ENCODE measurements at regions not wholly inside any gene's neighbourhood (a gene's known extent, or its start where the extent isn't known, plus 50 kb on each side); places are given as distances from the start of the nearest gene placed in this dataset.

DNA sequence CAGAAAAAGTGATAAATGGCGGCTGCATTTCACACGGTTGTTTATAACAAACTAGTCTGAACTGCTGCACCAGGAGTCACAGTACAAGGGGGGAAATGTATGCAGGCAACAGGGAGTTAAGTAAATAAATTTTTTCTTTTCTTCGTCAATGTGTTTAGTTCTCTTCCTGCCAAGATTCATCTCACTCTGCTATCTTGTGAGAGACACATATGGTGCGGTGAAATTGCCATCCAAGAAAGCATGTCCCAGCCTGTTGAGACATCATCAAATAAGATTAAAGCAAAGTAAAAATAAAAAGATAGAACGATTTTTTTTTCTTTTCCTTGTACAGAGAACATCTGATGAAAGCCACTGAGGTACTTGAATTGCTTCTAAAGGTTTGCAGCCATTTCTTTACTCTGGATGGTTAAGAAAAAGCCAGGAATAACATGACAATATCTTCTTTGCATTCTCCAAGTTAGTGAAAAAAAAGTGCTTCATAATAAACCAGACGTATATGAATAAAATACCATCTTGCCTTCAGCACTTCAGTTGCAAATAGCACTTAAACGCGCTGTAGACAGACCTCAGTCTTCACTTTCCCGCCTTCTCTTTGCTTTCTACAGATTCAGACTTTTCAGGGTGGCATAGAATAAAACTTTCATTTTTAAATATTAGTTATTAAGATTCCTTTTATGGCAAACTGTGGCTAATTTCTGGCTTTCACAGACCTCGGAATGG, 506.2 kb upstream of the ZFHX3 start:
- TF ChIP-seq, protein P1, sequence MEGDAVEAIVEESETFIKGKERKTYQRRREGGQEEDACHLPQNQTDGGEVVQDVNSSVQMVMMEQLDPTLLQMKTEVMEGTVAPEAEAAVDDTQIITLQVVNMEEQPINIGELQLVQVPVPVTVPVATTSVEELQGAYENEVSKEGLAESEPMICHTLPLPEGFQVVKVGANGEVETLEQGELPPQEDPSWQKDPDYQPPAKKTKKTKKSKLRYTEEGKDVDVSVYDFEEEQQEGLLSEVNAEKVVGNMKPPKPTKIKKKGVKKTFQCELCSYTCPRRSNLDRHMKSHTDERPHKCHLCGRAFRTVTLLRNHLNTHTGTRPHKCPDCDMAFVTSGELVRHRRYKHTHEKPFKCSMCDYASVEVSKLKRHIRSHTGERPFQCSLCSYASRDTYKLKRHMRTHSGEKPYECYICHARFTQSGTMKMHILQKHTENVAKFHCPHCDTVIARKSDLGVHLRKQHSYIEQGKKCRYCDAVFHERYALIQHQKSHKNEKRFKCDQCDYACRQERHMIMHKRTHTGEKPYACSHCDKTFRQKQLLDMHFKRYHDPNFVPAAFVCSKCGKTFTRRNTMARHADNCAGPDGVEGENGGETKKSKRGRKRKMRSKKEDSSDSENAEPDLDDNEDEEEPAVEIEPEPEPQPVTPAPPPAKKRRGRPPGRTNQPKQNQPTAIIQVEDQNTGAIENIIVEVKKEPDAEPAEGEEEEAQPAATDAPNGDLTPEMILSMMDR (IDR thresholded peaks at IDR 0.05; ENCODE audit: control extremely low read depth, extremely low read depth, low read depth, missing control alignments): no peak
- ChIA-PET POLR2A (no interaction called here), CTCF (no interaction called here)
- DNase-seq (ENCODE audit: extremely low spot score): no peak

DNA sequence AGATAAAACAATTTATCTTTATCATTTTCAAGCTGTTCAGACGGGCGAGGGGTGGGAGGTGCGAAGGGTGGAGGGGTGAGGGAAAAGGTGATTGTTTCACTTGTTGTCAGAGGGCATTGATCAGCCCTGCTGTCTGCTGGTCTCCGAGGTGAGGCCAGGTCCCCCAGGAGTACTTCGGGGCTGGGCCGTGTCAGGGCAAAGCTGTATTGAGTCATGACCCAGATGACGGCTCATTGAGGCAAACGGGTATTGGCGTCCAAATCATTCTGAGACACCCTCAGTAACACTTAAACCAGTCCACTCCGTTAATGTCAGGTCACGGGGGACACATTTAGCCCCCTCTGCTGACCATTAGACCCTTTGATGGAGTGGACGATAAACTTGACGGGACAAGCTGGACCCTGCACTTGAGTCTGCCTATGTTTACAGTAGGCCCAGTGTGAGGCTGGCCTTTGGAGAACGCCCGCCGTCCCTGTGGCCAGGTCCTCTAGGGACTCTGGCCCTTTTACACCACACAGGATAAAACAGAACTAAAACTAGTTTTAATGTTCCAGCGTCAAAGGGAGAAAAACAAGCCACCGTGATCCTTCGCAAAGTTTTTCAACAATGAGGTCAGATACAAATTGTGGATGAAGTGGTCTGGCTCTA, 502.2 kb upstream of the ZFHX3 start:
- TF ChIP-seq, protein P1 (IDR thresholded peaks at IDR 0.05; ENCODE audit: control extremely low read depth, extremely low read depth, low read depth, missing control alignments): no peak
- POLR2A ChIA-PET: no interaction called here
- no peak for DNase-seq (ENCODE audit: extremely low spot score)
- CTCF ChIA-PET: interaction anchor here (0.7 kb wide), 1 partner anchor 8 kb away, joined by 3 read pairs; no protein-coding TSS in a partner anchor

DNA sequence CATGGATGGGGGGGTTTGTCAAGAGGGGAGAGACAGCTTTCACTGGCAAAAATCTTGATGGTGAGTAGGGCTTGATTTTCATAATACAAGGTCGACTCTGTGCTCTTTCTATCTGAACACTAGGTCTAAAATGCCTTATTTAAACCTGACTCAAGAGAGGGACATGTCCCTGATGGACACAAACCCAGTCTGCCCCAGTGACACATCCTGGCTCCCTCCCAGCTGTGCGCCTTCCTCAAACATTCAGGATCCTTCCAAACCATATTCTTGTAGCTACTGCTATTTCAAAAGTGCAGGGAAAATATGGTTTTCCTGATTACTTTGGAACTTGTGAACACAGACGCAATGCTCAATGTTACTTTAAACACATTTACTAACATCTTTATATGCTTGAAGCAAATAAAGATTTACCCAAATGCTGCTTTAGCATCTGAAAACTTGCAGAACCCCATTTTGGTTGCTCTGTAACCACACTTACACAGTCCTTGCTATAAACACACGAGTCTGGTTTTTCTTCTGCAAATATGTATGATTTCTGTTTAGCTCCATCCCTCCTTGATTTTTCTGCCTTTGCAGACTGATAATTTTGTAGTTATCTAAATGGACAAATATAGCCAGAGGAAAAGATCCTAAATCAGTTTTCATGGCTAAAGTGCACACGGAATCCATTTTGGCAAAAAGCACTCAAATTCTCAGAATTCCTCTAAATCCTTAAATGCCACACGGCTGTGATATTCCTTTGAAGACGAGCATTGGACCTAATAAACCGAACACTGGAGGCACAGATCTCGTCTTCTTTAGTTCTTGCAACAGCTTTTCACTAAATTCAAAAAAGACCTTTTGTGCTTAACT, 499.9 kb upstream of the ZFHX3 start:
- CTCF ChIA-PET: interaction anchor here (1.3 to 1.5 kb wide), 2 partner anchors 9 to 22 kb away, joined by 3 to 4 read pairs; no protein-coding TSS in a partner anchor
- TF ChIP-seq, protein P1 (IDR thresholded peaks at IDR 0.05; ENCODE audit: control extremely low read depth, extremely low read depth, low read depth, missing control alignments): no peak
- no peak for DNase-seq (ENCODE audit: extremely low spot score)
- POLR2A ChIA-PET: no interaction called here

GRCh38 chr16:73546341-73546845, 498.5 kb upstream of the ZFHX3 start:
- no peak for DNase-seq (ENCODE audit: extremely low spot score)
- TF ChIP-seq, protein P1 (IDR thresholded peaks at IDR 0.05; ENCODE audit: control extremely low read depth, extremely low read depth, low read depth, missing control alignments): no peak
- POLR2A ChIA-PET: no interaction called here
- CTCF ChIA-PET: interaction anchor here (1.3 kb wide), 1 partner anchor 10 kb away, joined by 3 read pairs; no protein-coding TSS in a partner anchor

DNA sequence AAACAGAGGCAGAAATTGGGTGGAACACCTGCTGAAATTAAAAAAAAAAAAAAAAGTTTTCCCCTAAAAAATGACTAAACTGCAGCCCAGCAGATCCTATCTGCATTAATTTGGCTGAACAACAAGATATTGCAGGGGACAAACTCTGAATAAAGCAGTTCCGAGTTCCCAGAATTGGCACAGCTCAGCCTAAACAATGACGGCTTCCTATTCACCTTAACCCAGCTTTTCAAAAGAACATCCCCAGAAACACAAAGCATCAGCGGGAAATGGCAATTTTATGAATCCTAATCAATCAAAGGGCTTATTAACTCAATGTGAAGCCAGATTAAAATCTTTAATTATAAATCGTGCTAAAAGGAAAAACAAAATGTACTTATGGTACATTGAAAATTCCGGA, 497.8 kb upstream of the ZFHX3 start:
- CTCF ChIA-PET: no interaction called here
- TF ChIP-seq, protein P1 (IDR thresholded peaks at IDR 0.05; ENCODE audit: control extremely low read depth, extremely low read depth, low read depth, missing control alignments): no peak
- DNase-seq (ENCODE audit: extremely low spot score): no peak
- POLR2A ChIA-PET: no interaction called here

DNA sequence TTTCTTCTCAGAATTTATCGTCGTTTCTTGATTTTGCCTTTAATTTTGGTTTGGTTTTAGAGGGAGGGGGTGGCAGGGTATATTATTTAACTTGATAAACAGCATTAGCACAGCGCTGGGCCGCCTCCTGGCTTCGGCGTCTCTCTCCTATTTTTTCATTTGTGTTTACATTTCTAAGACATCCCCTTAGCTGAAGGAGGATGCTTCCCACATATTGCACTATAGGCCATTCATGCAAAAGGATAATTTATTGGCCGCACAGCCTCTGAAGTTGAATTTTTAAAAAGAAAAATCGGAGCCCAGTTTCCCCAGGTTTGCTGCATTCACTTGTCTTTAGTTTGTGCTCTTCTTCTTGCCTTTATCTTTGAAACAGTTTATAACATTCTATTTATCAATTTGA, 497.4 kb upstream of the ZFHX3 start:
- ChIA-PET CTCF (no interaction called here), POLR2A (no interaction called here)
- no peak for DNase-seq (ENCODE audit: extremely low spot score)
- TF ChIP-seq, protein P1 (IDR thresholded peaks at IDR 0.05; ENCODE audit: control extremely low read depth, extremely low read depth, low read depth, missing control alignments): no peak

Data from GM10248 (cell line).